ENCODE measurements at regions not wholly inside any gene's neighbourhood (a gene's known extent, or its start where the extent isn't known, plus 50 kb on each side); places are given as distances from the start of the nearest gene placed in this dataset.

DNA sequence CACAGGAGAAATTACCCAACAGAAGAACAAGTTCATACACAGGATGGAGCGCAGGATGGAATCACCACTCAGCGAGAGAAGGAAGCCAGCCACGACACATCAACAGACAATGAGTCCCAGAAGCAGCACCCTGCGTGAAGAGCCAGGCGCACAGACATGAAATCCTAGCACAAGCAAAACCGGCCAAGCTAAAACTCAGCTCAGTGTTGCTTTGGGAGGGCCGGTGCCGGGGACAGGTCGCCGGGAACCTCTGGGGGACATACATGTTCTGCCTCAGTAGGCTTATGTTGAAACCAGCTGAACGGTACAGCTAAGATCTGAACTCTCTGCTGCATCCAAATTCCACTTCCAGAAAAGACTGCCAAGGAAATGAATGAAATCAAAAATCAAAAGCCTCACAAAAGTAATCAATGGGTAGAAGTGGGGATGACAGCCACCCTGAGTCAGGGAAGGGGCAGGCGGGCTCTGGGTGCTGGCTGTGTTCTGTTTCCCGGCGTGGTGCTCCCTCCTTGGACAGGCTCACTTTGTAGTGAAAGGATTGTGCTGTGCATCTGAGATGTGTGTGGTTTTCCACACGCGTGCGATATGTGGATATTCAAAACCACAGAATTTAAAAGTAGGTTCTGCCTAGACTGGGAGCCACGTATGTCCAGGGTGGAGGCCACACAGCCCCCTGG, 114.7 kb downstream of the PDGFA start:
- no peaks in the 10 kb centered on the region for H3K27me3 ChIP-seq (replicated peaks in 1 of 2; ENCODE audit: control insufficient read depth in 2 of 2, insufficient read depth in 2 of 2, low read length in 1 of 2)
- ChIA-PET RAD21 (ENCODE audit: unreplicated experiment) (no interaction called here), POLR2A (interaction anchor here (0.6 kb wide), 1 partner anchor 176 kb away, joined by 3 read pairs; no protein-coding TSS in a partner anchor), CTCF (no interaction called here), SMC1A (ENCODE audit: uncharacterized antibody, unreplicated experiment) (no interaction called here)
- H3K9me3 ChIP-seq (replicated peaks; ENCODE audit: control insufficient read depth, insufficient read depth, low read length): no peaks in the 10 kb centered on the region; the same call in 2 of the 3 replicates
- no peak overlapping the region for H2AFZ ChIP-seq (ENCODE audit: control insufficient read depth, low read depth, low read length)
- H3K79me2 ChIP-seq (ENCODE audit: control insufficient read depth, insufficient read depth, low read length): no peaks in the 10 kb centered on the region
- no peak overlapping the region for H3K4me3 ChIP-seq
- H3K27ac ChIP-seq (ENCODE audit: control insufficient read depth, insufficient read depth): no peak overlapping the region
- no peak for DNase-seq (ENCODE audit: low read depth, low spot score)
- H3K4me2 ChIP-seq (ENCODE audit: control insufficient read depth, insufficient read depth): no peak overlapping the region
- intact Hi-C loops (cut with micrococcal nuclease; ENCODE audit: unreplicated experiment): no loop called here
- H3K4me1 ChIP-seq (ENCODE audit: control insufficient read depth, insufficient read depth, low read length): no peaks in the 10 kb centered on the region
- WGBS (ENCODE audit: insufficient coverage, insufficient replicate concordance, low lambda C conversion rate, missing lambda C conversion rate): 71% methylated on average over 18 of the region's 18 CpGs
- BruUV-seq (replicated peaks): no TSS peak
- H4K20me1 ChIP-seq (ENCODE audit: control insufficient read depth, insufficient read depth): no peaks in the 10 kb centered on the region
- in situ Hi-C loops (cut with MboI): no loop called here
- no peak overlapping the region for H3K9ac ChIP-seq (ENCODE audit: control insufficient read depth, insufficient read depth, low read length)
- no peaks in the 10 kb centered on the region for H3K36me3 ChIP-seq (ENCODE audit: control insufficient read depth in 2 of 2, insufficient read depth in 2 of 2, low read length in 1 of 2)
- TF ChIP-seq CREB1 (IDR thresholded peaks at IDR 0.05; ENCODE audit: low read depth): no peak
- TF ChIP-seq NFYB (IDR thresholded peaks at IDR 0.05; ENCODE audit: insufficient read depth, low read depth, low read length): no peak
- no peak for TF ChIP-seq HCFC1 (IDR thresholded peaks at IDR 0.05; ENCODE audit: low read length)
- no peak for TF ChIP-seq NR2F1 (conservative IDR thresholded peaks at IDR 0.05)
- no peak for TF ChIP-seq FOS (IDR thresholded peaks at IDR 0.05; ENCODE audit: borderline replicate concordance, extremely low read depth, insufficient read length)
- no peak for TF ChIP-seq SP1 (IDR thresholded peaks at IDR 0.05; ENCODE audit: low read depth, low read length)
- no peak for TF ChIP-seq IRF4 (IDR thresholded peaks at IDR 0.05; ENCODE audit: low read depth, low read length)
- no peak for TF ChIP-seq CBFB (IDR thresholded peaks at IDR 0.05; ENCODE audit: low read depth)
- no peak for TF ChIP-seq BCL11A (IDR thresholded peaks at IDR 0.05; ENCODE audit: low read depth, low read length)
- no peak for TF ChIP-seq CEBPB (IDR thresholded peaks at IDR 0.05; ENCODE audit: borderline replicate concordance in 1 of 2, low read depth in 2 of 2, low read length in 2 of 2)
- no peak for TF ChIP-seq SREBF2 (IDR thresholded peaks at IDR 0.05; ENCODE audit: low read length)
- no peak for TF ChIP-seq ATF7 (IDR thresholded peaks at IDR 0.05; ENCODE audit: low read depth)
- TF ChIP-seq, protein P1, sequence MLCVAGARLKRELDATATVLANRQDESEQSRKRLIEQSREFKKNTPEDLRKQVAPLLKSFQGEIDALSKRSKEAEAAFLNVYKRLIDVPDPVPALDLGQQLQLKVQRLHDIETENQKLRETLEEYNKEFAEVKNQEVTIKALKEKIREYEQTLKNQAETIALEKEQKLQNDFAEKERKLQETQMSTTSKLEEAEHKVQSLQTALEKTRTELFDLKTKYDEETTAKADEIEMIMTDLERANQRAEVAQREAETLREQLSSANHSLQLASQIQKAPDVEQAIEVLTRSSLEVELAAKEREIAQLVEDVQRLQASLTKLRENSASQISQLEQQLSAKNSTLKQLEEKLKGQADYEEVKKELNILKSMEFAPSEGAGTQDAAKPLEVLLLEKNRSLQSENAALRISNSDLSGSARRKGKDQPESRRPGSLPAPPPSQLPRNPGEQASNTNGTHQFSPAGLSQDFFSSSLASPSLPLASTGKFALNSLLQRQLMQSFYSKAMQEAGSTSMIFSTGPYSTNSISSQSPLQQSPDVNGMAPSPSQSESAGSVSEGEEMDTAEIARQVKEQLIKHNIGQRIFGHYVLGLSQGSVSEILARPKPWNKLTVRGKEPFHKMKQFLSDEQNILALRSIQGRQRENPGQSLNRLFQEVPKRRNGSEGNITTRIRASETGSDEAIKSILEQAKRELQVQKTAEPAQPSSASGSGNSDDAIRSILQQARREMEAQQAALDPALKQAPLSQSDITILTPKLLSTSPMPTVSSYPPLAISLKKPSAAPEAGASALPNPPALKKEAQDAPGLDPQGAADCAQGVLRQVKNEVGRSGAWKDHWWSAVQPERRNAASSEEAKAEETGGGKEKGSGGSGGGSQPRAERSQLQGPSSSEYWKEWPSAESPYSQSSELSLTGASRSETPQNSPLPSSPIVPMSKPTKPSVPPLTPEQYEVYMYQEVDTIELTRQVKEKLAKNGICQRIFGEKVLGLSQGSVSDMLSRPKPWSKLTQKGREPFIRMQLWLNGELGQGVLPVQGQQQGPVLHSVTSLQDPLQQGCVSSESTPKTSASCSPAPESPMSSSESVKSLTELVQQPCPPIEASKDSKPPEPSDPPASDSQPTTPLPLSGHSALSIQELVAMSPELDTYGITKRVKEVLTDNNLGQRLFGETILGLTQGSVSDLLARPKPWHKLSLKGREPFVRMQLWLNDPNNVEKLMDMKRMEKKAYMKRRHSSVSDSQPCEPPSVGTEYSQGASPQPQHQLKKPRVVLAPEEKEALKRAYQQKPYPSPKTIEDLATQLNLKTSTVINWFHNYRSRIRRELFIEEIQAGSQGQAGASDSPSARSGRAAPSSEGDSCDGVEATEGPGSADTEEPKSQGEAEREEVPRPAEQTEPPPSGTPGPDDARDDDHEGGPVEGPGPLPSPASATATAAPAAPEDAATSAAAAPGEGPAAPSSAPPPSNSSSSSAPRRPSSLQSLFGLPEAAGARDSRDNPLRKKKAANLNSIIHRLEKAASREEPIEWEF (IDR thresholded peaks at IDR 0.05; ENCODE audit: insufficient replicate concordance, low read depth, low read length): no peak
- TF ChIP-seq HDAC2 (IDR thresholded peaks at IDR 0.05): no peak
- TF ChIP-seq, protein P2, sequence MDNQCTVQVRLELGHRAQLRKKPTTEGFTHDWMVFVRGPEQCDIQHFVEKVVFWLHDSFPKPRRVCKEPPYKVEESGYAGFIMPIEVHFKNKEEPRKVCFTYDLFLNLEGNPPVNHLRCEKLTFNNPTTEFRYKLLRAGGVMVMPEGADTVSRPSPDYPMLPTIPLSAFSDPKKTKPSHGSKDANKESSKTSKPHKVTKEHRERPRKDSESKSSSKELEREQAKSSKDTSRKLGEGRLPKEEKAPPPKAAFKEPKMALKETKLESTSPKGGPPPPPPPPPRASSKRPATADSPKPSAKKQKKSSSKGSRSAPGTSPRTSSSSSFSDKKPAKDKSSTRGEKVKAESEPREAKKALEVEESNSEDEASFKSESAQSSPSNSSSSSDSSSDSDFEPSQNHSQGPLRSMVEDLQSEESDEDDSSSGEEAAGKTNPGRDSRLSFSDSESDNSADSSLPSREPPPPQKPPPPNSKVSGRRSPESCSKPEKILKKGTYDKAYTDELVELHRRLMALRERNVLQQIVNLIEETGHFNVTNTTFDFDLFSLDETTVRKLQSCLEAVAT (IDR thresholded peaks at IDR 0.05): no peak
- TF ChIP-seq, protein P3, sequence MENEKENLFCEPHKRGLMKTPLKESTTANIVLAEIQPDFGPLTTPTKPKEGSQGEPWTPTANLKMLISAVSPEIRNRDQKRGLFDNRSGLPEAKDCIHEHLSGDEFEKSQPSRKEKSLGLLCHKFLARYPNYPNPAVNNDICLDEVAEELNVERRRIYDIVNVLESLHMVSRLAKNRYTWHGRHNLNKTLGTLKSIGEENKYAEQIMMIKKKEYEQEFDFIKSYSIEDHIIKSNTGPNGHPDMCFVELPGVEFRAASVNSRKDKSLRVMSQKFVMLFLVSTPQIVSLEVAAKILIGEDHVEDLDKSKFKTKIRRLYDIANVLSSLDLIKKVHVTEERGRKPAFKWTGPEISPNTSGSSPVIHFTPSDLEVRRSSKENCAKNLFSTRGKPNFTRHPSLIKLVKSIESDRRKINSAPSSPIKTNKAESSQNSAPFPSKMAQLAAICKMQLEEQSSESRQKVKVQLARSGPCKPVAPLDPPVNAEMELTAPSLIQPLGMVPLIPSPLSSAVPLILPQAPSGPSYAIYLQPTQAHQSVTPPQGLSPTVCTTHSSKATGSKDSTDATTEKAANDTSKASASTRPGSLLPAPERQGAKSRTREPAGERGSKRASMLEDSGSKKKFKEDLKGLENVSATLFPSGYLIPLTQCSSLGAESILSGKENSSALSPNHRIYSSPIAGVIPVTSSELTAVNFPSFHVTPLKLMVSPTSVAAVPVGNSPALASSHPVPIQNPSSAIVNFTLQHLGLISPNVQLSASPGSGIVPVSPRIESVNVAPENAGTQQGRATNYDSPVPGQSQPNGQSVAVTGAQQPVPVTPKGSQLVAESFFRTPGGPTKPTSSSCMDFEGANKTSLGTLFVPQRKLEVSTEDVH (IDR thresholded peaks at IDR 0.05; ENCODE audit: low read depth, partially characterized antibody): no peak
- no peak for TF ChIP-seq POU2F2 (IDR thresholded peaks at IDR 0.05; ENCODE audit: borderline replicate concordance, low read depth, low read length)
- no peak for TF ChIP-seq PAX8 (IDR thresholded peaks at IDR 0.05)
- no peak for FAIRE-seq
- ATAC-seq: no peak

All from GM12878 (cell line).